HL-60 (cell line): ENCODE measurements at regions not wholly inside any gene's neighbourhood (a gene's known extent, or its start where the extent isn't known, plus 50 kb on each side); places are given as distances from the start of the nearest gene placed in this dataset.

ENCODE experiments used
- GABPA ChIP-seq: IDR thresholded peaks from 2 replicates; pipeline ENCODE4 v1.6.1; 2012; ENCODE audit warnings: low read depth
- POLR2AphosphoS5 ChIP-seq: IDR thresholded peaks from 2 replicates; pipeline ENCODE4 v1.6.1; 2012; ENCODE audit warnings: low read depth
- SPI1 ChIP-seq: IDR thresholded peaks from 2 replicates; pipeline ENCODE4 v1.6.1; 2012; ENCODE audit warnings: low read depth, mild to moderate bottlenecking, borderline replicate concordance
- TF ChIP-seq, protein P1 (sequence below): IDR thresholded peaks from one replicate; pipeline ENCODE4 v1.5.1; 2011; ENCODE audit warnings: low read length, control low read depth, inconsistent platforms; ENCODE audit not compliant: insufficient read depth
- TF ChIP-seq, protein P2 (sequence below): IDR thresholded peaks from 2 replicates; pipeline ENCODE4 v1.6.1; 2012; ENCODE audit warnings: low read depth; ENCODE audit not compliant: insufficient replicate concordance

DNA sequence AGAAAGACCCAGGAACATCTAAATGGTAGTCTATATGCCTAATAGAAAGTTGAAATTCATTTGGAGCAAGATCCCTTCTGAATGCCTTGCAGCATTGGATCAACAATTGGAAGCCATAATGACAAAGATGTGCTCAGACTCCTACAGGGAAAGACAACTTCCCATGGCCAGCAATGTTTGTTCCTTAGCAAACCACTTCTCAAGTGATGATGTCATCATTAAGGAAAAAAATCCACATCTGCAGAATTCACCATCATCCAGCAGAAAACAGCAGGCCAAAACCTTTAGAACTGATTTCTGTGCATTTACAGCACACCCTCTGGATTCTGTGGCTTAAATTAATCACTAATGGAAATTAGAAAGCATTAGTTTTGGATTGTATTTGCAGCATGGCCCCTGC lies 82.4 kb upstream of the ZIC3 start:
- TF ChIP-seq, protein P1, sequence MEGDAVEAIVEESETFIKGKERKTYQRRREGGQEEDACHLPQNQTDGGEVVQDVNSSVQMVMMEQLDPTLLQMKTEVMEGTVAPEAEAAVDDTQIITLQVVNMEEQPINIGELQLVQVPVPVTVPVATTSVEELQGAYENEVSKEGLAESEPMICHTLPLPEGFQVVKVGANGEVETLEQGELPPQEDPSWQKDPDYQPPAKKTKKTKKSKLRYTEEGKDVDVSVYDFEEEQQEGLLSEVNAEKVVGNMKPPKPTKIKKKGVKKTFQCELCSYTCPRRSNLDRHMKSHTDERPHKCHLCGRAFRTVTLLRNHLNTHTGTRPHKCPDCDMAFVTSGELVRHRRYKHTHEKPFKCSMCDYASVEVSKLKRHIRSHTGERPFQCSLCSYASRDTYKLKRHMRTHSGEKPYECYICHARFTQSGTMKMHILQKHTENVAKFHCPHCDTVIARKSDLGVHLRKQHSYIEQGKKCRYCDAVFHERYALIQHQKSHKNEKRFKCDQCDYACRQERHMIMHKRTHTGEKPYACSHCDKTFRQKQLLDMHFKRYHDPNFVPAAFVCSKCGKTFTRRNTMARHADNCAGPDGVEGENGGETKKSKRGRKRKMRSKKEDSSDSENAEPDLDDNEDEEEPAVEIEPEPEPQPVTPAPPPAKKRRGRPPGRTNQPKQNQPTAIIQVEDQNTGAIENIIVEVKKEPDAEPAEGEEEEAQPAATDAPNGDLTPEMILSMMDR, result no peak
- TF ChIP-seq SPI1 (no peak), GABPA (no peak), POLR2AphosphoS5 (no peak)
- TF ChIP-seq, protein P2, sequence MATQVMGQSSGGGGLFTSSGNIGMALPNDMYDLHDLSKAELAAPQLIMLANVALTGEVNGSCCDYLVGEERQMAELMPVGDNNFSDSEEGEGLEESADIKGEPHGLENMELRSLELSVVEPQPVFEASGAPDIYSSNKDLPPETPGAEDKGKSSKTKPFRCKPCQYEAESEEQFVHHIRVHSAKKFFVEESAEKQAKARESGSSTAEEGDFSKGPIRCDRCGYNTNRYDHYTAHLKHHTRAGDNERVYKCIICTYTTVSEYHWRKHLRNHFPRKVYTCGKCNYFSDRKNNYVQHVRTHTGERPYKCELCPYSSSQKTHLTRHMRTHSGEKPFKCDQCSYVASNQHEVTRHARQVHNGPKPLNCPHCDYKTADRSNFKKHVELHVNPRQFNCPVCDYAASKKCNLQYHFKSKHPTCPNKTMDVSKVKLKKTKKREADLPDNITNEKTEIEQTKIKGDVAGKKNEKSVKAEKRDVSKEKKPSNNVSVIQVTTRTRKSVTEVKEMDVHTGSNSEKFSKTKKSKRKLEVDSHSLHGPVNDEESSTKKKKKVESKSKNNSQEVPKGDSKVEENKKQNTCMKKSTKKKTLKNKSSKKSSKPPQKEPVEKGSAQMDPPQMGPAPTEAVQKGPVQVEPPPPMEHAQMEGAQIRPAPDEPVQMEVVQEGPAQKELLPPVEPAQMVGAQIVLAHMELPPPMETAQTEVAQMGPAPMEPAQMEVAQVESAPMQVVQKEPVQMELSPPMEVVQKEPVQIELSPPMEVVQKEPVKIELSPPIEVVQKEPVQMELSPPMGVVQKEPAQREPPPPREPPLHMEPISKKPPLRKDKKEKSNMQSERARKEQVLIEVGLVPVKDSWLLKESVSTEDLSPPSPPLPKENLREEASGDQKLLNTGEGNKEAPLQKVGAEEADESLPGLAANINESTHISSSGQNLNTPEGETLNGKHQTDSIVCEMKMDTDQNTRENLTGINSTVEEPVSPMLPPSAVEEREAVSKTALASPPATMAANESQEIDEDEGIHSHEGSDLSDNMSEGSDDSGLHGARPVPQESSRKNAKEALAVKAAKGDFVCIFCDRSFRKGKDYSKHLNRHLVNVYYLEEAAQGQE, result no peak
